ENCODE measurements at regions not wholly inside any gene's neighbourhood (a gene's known extent, or its start where the extent isn't known, plus 50 kb on each side); places are given as distances from the start of the nearest gene placed in this dataset.

- TF ChIP-seq EZH2 (IDR thresholded peaks at IDR 0.05; ENCODE audit: insufficient read depth, low read length) (no peak), CTCF (IDR thresholded peaks at IDR 0.05; ENCODE audit: insufficient read depth, low read depth, low read length) (no peak)
- H3K36me3 Mint-ChIP-seq (ENCODE audit: low read depth, unreplicated experiment): no peaks in the 10 kb centered on the region
- no peaks in the 10 kb centered on the region for H3K79me2 ChIP-seq (ENCODE audit: insufficient read depth, low read length)
- peak; percentile 29 for DNase-seq (ENCODE audit: low read depth)
- H3K9me3 Mint-ChIP-seq (ENCODE audit: unreplicated experiment): peaks cover 2% of the 10 kb centered on the region
- no peak for FAIRE-seq
- no peaks in the 10 kb centered on the region for H4K20me1 ChIP-seq (ENCODE audit: insufficient read depth, low read length)
- H3K4me3 Mint-ChIP-seq (ENCODE audit: unreplicated experiment): no peak overlapping the region
- H3K36me3 ChIP-seq (ENCODE audit: insufficient read depth, low read length): no peaks in the 10 kb centered on the region
- no peaks in the 10 kb centered on the region for H3K27me3 Mint-ChIP-seq (ENCODE audit: low read depth, unreplicated experiment)
- no peak overlapping the region for H2AFZ ChIP-seq (ENCODE audit: low read depth, low read length)
- H3K9ac ChIP-seq (ENCODE audit: low read length): no peak overlapping the region
- no peak overlapping the region for H3K27ac ChIP-seq (ENCODE audit: low read depth, low read length)
- H3K27ac Mint-ChIP-seq (ENCODE audit: unreplicated experiment): no peak overlapping the region
- H3K27me3 ChIP-seq (ENCODE audit: insufficient read depth, low read length): no peaks in the 10 kb centered on the region
- peaks cover 4% of the 10 kb centered on the region for H3K4me1 ChIP-seq (ENCODE audit: insufficient read depth, low read length)
- no peaks in the 10 kb centered on the region for H3K9me3 ChIP-seq (ENCODE audit: insufficient read depth, low read depth, low read length)
- no peak overlapping the region for H3K4me2 ChIP-seq (ENCODE audit: low read length)
- H3K4me3 ChIP-seq (ENCODE audit: insufficient read depth, low read depth, low read length): no peak overlapping the region
- H3K4me1 Mint-ChIP-seq (ENCODE audit: low read depth, unreplicated experiment): peaks cover 5% of the 10 kb centered on the region
Observed at GRCh38 chr4:106773076-106773905, 262.8 kb downstream of the DKK2 start.

GRCh38 chr4:106767991-106768390 lies 268.1 kb downstream of the DKK2 start:
- peaks cover 2% of the 10 kb centered on the region for H3K9me3 Mint-ChIP-seq (ENCODE audit: unreplicated experiment)
- H3K9ac ChIP-seq (ENCODE audit: low read length): no peak overlapping the region
- H2AFZ ChIP-seq (ENCODE audit: low read depth, low read length): no peak overlapping the region

More at GRCh38 chr4:106767991-106768390, 268.1 kb downstream of the DKK2 start:
- H3K27ac Mint-ChIP-seq (ENCODE audit: unreplicated experiment): no peak overlapping the region
- Histone ChIP-seq H3K4me3 (ENCODE audit: insufficient read depth, low read depth, low read length) (no peak overlapping the region), H3K4me2 (ENCODE audit: low read length) (no peak overlapping the region), H3K27me3 (ENCODE audit: insufficient read depth, low read length) (no peaks in the 10 kb centered on the region), H3K79me2 (ENCODE audit: insufficient read depth, low read length) (no peaks in the 10 kb centered on the region), H3K27ac (ENCODE audit: low read depth, low read length) (no peak overlapping the region), H3K36me3 (ENCODE audit: insufficient read depth, low read length) (no peaks in the 10 kb centered on the region), H4K20me1 (ENCODE audit: insufficient read depth, low read length) (no peaks in the 10 kb centered on the region), H3K4me1 (ENCODE audit: insufficient read depth, low read length) (no peaks in the 10 kb centered on the region), H3K9me3 (ENCODE audit: insufficient read depth, low read depth, low read length) (no peaks in the 10 kb centered on the region)
- peaks cover 12% of the 10 kb centered on the region for H3K4me1 Mint-ChIP-seq (ENCODE audit: low read depth, unreplicated experiment)
- FAIRE-seq (no peak), DNase-seq (ENCODE audit: low read depth) (no peak)
- H3K4me3 Mint-ChIP-seq (ENCODE audit: unreplicated experiment): no peak overlapping the region
- no peaks in the 10 kb centered on the region for H3K27me3 Mint-ChIP-seq (ENCODE audit: low read depth, unreplicated experiment)
- no peaks in the 10 kb centered on the region for H3K36me3 Mint-ChIP-seq (ENCODE audit: low read depth, unreplicated experiment)
- TF ChIP-seq EZH2 (IDR thresholded peaks at IDR 0.05; ENCODE audit: insufficient read depth, low read length) (no peak), CTCF (IDR thresholded peaks at IDR 0.05; ENCODE audit: insufficient read depth, low read depth, low read length) (no peak)

Data from astrocyte (in vitro differentiated cells and primary cell).